ENCODE measurements at regions not wholly inside any gene's neighbourhood (a gene's known extent, or its start where the extent isn't known, plus 50 kb on each side); places are given as distances from the start of the nearest gene placed in this dataset.

DNA sequence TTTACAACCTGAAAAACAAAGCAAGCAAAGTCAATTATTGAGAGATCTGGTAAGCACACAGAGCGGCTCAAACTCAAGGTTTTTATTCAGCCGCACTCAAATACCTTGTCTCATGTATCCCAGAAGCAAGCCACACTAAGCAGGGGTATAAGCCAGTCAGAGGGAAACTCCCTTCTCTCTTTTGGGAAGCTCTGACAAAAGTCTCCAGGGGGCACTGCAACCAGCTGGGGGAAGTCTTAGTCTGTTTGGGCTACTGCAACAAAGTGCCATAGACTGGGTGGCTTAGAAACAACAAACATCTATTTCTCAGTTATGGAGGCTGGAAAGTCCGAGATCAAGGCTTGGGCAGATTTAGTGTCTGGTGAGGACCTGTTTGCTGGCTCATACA lies 246.0 kb downstream of the ENC1 start:
- TF ChIP-seq POLR2AphosphoS5 (IDR thresholded peaks at IDR 0.05), result no peak
- no peak for TF ChIP-seq EZH2 (IDR thresholded peaks at IDR 0.05; ENCODE audit: borderline replicate concordance, insufficient read depth, low read length, poor library complexity, severe bottlenecking)
- TF ChIP-seq, protein P1, sequence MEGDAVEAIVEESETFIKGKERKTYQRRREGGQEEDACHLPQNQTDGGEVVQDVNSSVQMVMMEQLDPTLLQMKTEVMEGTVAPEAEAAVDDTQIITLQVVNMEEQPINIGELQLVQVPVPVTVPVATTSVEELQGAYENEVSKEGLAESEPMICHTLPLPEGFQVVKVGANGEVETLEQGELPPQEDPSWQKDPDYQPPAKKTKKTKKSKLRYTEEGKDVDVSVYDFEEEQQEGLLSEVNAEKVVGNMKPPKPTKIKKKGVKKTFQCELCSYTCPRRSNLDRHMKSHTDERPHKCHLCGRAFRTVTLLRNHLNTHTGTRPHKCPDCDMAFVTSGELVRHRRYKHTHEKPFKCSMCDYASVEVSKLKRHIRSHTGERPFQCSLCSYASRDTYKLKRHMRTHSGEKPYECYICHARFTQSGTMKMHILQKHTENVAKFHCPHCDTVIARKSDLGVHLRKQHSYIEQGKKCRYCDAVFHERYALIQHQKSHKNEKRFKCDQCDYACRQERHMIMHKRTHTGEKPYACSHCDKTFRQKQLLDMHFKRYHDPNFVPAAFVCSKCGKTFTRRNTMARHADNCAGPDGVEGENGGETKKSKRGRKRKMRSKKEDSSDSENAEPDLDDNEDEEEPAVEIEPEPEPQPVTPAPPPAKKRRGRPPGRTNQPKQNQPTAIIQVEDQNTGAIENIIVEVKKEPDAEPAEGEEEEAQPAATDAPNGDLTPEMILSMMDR (IDR thresholded peaks at IDR 0.05; ENCODE audit: poor library complexity, severe bottlenecking), result no peak
- TF ChIP-seq TAF1 (IDR thresholded peaks at IDR 0.05; ENCODE audit: low read depth), result no peak
- no peak for TF ChIP-seq SMC3 (conservative IDR thresholded peaks at IDR 0.05; ENCODE audit: poor library complexity)
- TF ChIP-seq, protein P2, sequence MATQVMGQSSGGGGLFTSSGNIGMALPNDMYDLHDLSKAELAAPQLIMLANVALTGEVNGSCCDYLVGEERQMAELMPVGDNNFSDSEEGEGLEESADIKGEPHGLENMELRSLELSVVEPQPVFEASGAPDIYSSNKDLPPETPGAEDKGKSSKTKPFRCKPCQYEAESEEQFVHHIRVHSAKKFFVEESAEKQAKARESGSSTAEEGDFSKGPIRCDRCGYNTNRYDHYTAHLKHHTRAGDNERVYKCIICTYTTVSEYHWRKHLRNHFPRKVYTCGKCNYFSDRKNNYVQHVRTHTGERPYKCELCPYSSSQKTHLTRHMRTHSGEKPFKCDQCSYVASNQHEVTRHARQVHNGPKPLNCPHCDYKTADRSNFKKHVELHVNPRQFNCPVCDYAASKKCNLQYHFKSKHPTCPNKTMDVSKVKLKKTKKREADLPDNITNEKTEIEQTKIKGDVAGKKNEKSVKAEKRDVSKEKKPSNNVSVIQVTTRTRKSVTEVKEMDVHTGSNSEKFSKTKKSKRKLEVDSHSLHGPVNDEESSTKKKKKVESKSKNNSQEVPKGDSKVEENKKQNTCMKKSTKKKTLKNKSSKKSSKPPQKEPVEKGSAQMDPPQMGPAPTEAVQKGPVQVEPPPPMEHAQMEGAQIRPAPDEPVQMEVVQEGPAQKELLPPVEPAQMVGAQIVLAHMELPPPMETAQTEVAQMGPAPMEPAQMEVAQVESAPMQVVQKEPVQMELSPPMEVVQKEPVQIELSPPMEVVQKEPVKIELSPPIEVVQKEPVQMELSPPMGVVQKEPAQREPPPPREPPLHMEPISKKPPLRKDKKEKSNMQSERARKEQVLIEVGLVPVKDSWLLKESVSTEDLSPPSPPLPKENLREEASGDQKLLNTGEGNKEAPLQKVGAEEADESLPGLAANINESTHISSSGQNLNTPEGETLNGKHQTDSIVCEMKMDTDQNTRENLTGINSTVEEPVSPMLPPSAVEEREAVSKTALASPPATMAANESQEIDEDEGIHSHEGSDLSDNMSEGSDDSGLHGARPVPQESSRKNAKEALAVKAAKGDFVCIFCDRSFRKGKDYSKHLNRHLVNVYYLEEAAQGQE (IDR thresholded peaks at IDR 0.05; ENCODE audit: borderline replicate concordance), result no peak
- no peak for TF ChIP-seq RAD21 (conservative IDR thresholded peaks at IDR 0.05)
- no peak for TF ChIP-seq EP300 (conservative IDR thresholded peaks at IDR 0.05; ENCODE audit: poor library complexity, severe bottlenecking)
